Occipital lobe (tissue), 1 donor: ENCODE measurements at regions not wholly inside any gene's neighbourhood (a gene's known extent, or its start where the extent isn't known, plus 50 kb on each side); places are given as distances from the start of the nearest gene placed in this dataset.
"Not testable (repeated sequence)": the region's sequence is repeated elsewhere in the genome, so short reads cannot be mapped to it uniquely, and the experiment has no call there.

Experiments
- DNase-seq: peaks from one replicate; lab custom pipeline; 2025; lab: John Stamatoyannopoulos, UW

GRCh38 chrX:39277685-39278390, 476.6 kb downstream of the MID1IP1 start:
- DNase-seq = not testable (repeated sequence)

DNA sequence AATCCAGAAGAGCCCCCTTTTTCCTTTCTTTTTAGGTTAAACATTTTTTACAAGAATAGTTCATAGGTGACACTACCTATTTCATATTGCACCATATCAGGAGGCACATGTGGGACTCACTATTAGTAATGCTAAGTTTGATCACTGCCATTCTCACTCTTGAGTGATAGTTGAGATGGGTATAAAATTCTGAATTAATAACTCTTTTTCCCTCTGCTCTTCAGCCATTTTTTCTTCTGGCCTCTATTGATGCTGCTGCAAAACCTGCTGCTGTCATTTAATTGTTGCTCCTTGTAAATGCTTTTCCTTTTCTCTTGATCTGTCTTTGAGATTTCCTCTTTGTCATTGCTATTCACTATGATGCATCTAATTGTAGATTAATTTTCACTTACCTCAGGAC, 482.0 kb downstream of the MID1IP1 start:
- no peak for DNase-seq

DNA sequence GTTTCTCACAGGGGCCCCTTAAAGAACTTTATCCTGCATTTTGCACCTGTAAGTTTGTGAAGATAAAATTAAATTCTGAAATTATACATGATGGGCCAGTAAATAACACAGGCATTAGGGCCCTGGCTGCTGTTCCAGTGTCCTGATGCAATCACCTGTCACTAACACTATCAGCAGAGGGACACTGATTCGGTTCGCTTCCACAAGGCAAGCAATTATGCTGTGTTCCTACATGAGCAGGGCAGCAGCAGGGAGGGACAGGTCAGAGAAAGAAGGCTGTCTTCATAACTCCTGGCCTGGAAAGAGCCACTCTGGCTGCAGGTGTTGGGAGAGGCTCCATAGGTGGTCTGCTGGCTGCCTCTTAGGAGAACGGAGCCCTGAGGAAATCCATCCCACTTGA, 487.3 kb downstream of the MID1IP1 start:
- DNase-seq = no peak

DNA sequence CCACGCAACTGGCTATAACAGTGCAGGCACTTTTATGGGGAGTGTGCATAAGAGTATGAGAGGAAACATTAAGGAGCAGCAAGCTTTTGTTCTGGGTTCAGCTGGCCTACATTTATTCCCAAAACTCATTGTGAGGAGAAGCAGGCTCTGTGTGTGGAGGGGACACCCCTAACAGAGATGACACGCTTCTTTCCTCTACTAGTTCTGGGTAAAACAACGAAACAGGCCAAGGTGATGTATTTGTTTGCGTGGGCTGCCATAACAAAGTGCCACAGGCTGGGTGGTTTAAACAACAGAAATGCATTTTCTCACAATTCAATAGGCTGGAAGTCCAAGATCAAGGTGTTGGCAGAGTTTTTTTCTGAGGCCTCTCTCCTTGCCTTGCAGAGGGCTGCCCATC, 488.6 kb downstream of the MID1IP1 start:
- DNase-seq = no peak

DNA sequence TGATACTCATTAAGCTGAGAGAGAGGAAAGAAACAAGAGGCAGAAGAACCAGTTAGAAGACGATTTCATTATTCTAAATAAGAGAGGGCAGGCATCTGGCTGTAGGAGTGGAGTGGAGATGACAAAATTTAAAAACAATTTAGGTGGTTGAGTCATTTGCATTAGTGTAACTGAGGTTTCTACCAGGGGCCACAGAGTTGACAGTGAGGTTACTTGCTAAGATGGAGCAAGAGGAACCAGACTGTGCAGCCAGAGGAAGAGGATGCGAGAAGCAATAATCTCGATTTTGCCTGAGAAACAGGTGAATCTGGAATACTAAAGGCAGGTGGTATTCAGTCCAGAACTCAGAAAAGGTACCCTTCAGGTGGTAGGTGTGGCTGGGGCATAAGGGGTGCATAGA, 491.9 kb downstream of the MID1IP1 start:
- no peak for DNase-seq

- no peak for DNase-seq
These were observed 495.2 kb downstream of the MID1IP1 start for GRCh38 chrX:39296472-39296871.

DNA sequence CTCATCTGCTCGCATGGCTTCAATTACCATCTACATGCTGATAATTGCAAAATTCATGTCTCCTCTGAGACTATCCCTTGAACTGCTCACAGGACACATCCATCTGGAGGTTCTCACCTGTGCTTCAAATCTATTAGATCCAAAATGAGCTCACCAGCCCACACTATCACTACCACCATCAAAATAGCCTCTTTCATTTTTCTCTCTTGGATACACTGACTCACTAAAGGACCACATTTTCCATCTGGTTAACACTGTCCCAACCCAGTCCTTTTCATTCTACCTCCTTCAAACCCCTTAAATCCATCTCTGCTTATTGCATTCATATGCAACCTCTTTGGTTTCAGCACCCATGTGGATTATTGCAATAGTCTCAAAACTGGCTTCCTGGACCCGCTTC, 497.6 kb downstream of the MID1IP1 start:
- DNase-seq = no peak

DNA sequence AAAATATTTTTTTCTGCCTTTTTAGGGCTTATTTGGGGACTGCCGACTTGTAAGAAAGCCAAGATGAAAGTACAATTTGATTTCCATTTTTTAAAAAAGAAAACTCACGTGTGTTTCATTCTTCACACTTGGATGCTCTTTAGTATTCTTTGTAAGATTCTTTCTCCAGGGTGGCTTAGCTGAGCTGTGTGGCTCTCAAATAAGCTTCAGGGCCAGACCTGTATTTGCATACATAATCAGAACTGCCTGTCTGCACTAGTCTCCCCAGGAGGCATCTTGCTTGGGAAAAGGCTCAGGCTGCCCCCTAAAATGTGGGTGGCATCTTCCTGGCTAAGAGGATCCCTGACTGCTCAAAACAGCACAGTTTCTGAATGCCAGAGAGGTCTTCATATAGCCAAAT, 498.4 kb downstream of the MID1IP1 start:
- no peak for DNase-seq

DNA sequence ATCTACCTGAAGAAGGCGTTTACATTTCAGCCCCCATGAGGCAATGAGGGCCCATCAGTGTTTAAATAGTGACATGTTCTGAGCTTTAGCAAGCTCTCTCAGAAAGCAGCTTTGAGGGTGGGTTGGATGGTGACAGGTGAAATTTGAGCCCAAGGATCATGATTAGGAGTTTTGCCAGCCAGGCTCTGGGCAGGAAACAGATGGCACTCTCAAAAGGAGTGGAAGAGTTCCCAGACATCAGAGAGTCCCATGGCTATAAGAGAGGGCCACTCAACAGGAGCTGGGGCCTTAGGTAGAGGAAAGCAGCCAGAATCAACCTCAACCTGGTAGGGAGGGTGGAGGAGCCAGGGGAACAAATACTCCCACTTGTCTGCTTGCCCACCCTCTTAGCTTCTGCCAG, 499.8 kb downstream of the MID1IP1 start:
- DNase-seq = no peak

- DNase-seq = no peak
These were observed 501.6 kb downstream of the MID1IP1 start for GRCh38 chrX:39302838-39303237.

DNA sequence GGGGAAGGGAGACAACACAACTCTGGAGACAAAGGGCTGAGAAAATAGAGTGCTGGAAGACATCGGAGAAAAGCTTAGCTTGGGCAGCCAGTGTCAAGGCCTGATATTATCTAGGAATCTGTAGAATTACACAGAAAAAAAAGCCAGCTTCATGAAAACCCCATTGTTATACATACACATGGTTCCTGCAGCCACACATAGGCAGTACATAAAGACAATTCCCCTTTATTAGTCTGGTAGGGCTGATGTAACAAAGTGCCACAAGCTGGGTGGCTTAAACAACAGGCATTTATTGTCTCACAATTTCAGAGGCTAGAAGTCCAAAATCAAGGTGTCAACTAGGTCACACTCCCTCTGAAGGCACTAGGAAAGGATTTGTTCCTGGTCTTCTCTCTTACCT, 503.5 kb downstream of the MID1IP1 start:
- DNase-seq = no peak

DNA sequence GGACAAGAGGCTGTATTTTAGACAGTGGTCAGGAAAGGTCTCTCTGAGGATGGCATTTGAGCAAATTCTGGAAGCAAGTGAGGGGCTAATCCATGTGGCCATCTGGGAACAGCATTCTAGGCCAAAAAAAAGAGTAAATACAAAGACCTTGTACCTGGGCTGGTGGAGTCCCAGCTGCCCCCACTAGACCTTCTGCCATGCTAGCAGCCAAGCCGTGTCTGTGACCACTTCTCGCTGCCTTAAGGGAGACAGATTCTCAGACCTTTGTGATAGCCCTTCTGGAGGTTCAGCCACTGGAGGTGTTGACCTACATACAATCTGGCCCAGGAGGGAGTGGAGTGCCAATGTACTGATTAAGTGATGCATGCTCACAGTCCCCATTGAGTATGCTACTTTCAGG, 506.2 kb downstream of the MID1IP1 start:
- DNase-seq = no peak

DNA sequence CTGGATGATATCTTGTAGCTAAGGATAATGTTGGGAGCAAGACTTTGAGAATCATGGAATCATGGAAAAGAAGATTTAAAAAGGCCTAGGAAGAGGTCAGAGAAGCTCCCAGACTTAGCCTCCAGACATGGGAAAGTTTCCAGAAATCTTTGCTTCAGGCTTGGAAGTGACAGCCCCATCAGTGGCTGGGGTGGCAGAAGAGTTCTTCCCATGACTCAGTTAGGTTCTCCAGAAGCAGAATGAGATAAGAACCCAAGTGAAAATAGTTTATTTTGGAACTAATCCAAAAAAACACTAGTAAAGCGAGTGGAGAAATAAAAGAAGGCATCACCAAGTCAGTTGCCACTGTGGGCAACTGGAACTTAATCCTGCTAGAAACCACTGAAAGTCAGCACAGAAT, 506.9 kb downstream of the MID1IP1 start:
- no peak for DNase-seq

GRCh38 chrX:39309018-39309635, 507.9 kb downstream of the MID1IP1 start:
- DNase-seq = no peak

DNA sequence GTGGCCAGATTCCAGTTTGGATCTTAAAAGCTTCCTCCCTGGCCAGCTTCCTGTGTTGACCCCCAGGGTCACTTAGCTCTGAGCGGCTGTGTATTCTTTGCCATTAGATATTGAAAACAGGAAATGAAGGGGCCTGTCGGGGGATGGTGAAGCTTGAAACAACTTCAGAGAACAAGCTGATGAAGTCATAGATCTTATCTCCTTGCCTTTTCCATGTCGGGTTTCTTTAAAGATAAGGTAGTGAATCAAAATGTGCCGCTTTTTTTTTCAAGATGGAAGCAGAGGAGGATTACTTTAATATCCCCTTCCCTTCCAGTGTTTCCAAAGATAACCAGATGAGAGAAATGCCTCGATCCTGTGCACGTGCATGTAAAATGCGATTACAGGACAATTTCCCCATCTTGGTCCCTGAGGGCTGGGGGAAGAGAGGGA, 508.5 kb downstream of the MID1IP1 start:
- no peak for DNase-seq

GRCh38 chrX:39310891-39311290, 509.6 kb downstream of the MID1IP1 start:
- no peak for DNase-seq

DNA sequence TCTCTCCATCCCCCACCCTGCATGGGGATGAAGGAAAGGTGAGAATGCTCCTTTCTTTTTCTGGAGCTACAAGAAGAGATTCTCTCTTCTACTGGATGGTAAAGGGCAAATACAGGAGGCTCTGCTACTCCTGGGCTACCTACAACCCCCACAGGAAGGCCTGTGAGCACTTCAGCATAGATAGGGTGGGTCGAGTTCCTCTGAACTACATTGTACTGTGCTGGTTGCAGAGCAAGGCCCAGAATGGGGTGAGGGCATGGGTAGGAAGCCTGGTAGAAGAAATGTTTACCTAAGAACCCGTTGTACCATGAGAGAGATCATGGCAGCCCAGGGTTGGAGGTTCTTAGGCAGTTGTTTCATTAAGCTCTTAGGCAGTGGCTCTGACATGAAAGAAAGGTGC, 510.4 kb downstream of the MID1IP1 start:
- no peak for DNase-seq

DNA sequence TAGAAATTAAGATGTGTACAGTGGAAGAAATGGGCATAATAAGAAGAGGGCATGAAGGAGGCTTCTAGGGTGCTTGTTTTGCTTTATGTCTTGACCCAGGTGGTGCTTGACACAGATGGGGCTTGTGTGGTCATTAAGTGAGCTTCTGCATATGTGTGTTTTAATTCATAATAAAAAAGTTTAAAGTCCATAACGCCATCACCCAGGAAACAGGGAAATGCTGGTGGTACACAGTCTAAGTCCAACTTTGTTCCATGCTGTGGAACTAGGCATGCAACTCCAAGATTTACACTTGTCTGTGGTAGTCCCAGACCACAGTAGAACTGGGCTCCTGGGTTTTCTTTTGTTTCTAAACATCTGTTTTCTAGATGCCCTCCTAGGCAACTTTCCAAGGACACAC, 511.9 kb downstream of the MID1IP1 start:
- DNase-seq = no peak

- no peak for DNase-seq
These were observed 517.5 kb downstream of the MID1IP1 start for GRCh38 chrX:39318506-39319343.

GRCh38 chrX:39320165-39320564, 518.9 kb downstream of the MID1IP1 start:
- DNase-seq = no peak

DNA sequence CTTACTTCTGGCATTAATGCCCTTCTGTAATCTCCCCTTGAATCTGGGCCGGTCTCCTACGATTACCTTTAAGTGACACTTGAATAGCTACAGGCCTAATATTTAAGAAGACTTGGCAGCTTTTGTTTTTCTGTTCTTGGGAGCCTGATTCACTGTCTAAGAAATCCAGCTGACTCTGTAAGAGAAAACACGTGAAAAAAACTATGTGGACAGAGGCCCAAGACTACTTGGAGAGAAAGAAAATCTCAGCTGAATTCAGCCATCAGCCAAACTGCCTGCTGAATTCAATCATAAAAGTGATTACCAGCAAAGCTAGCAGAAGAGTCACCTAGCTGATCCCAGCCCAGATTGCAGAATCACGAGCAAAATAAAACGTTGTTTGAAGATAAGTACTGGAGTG, 521.2 kb downstream of the MID1IP1 start:
- no peak for DNase-seq

DNA sequence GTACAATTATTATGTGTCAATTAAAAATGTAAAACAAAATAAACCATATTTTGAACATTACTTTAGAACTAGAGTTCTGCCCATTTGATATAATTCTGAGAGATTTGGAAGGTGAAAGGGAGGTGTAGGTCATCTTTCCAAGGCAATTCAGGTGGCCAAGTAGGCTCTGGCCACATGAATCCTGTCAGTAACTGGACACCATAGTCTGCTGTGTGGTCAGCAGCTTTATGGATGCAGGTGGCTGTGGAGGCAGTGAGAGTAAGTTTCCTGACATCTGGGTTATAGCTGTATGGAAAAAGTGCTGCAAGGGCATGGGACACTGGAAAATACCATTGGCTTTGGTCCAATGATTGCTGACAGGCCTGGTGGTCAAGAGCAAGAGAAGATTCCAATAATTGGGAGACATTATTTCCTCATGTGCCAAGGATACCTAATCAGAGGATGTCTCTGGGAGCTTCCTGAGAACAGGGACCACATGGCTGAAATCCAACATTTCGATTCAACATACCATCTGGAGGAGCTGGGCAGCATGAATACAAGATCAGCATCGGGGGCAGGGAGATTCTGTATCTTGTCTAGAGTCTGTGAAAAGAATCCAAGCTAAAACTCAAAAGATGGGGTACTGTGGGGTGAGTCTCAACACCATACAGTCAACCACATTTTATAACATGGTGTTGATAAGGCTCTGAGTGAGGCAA, 523.1 kb downstream of the MID1IP1 start:
- no peak for DNase-seq
